C4-2B (cell line): ENCODE measurements at regions not wholly inside any gene's neighbourhood (a gene's known extent, or its start where the extent isn't known, plus 50 kb on each side); places are given as distances from the start of the nearest gene placed in this dataset.

Experiments used
- H3K27ac ChIP-seq: fragments of 450-650 bp; 2 replicates; pipeline ENCODE4 v1.5.1; 2017
- ZFX ChIP-seq: fragments of 450-650 bp; IDR thresholded peaks from 2 replicates; pipeline ENCODE4 v1.6.1; 2017
- TF ChIP-seq, protein P1 (sequence below): fragments of 450-650 bp; conservative IDR thresholded peaks from 2 replicates; pipeline ENCODE4 v1.5.1; 2017; ENCODE audit warnings: mild to moderate bottlenecking

DNA sequence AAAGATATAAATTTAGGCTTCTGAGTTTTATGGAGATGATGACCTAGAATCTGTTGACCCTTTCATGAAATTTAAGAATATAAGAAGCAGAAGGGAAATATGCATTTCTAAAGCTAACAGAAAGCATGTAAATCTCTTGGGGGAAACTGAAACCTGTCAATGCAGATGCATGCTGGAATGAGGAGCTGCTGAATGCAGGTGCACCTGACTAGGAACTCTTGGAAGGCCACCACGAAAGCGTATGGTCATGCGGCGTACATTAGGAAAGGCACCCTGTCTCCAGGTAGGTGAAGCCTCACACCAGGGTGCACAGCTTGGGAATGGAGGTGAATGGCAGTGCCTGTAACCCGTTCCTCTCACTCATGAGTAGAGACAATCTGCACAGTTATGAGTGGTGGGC, 309.7 kb downstream of the SEC16B start:
- no peak for TF ChIP-seq ZFX
- TF ChIP-seq, protein P1, sequence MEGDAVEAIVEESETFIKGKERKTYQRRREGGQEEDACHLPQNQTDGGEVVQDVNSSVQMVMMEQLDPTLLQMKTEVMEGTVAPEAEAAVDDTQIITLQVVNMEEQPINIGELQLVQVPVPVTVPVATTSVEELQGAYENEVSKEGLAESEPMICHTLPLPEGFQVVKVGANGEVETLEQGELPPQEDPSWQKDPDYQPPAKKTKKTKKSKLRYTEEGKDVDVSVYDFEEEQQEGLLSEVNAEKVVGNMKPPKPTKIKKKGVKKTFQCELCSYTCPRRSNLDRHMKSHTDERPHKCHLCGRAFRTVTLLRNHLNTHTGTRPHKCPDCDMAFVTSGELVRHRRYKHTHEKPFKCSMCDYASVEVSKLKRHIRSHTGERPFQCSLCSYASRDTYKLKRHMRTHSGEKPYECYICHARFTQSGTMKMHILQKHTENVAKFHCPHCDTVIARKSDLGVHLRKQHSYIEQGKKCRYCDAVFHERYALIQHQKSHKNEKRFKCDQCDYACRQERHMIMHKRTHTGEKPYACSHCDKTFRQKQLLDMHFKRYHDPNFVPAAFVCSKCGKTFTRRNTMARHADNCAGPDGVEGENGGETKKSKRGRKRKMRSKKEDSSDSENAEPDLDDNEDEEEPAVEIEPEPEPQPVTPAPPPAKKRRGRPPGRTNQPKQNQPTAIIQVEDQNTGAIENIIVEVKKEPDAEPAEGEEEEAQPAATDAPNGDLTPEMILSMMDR: no peak
- no peak overlapping the region for H3K27ac ChIP-seq

DNA sequence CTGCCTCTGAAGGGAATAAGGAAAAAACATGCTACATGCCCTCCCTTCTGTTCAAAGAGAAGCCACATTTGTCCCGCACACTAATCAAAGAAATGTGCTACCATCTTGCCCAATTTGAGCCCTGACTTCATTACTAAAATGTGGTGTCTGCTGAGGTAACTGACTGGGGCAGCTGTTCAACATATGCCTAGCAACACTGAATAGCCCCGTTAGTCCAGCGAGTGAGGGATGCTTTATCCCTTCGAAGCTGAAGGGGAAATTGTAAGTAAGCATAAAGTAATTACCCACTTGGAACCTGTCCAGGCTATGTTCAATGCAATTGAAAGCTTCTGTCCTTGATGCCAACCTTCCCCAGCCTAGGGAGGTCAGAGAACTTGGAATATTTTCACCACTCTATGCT, 310.6 kb downstream of the SEC16B start:
- TF ChIP-seq ZFX: no peak
- TF ChIP-seq, protein P1: no peak
- H3K27ac ChIP-seq: no peak overlapping the region

DNA sequence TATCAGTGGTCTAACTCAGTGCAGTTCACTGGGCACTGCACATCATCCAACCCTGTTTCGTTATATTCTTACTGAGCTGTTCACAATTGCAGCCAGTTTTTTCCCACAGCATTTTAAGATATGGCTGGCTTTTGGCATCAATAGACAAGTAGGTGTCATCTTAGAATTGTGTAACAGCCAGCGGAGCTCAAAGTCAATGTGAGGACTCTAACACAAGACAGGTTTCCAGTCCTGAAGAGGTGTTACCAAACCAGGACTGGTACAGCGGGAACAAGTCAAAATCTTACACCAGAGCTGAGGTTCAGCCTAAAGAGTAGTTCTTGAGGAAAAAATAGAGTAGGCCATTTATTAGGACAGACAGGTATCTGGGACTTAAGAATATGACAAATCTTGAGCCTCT, 313.3 kb downstream of the SEC16B start:
- no peak overlapping the region for H3K27ac ChIP-seq
- TF ChIP-seq ZFX: no peak
- TF ChIP-seq, protein P1: no peak

DNA sequence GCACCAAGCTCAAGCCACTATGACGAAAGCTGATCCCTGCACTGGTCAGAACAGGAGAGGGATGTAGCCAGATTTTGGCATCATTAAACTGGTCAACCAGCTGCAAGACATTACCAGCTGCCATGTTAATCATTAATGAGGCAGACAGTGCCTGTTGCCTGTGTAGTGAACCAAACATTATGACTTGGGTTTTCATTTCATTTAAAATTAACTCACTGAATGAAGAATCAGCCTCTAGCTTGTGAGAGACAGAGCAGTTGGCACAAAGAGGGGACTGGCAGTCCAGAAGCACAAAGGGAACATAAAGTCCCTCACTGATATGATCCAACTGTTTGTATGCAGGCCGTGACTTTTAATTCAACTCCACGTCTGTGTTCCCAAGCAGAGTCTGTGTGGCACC, 318.9 kb downstream of the SEC16B start:
- no peak overlapping the region for H3K27ac ChIP-seq
- TF ChIP-seq ZFX: no peak
- TF ChIP-seq, protein P1: no peak

DNA sequence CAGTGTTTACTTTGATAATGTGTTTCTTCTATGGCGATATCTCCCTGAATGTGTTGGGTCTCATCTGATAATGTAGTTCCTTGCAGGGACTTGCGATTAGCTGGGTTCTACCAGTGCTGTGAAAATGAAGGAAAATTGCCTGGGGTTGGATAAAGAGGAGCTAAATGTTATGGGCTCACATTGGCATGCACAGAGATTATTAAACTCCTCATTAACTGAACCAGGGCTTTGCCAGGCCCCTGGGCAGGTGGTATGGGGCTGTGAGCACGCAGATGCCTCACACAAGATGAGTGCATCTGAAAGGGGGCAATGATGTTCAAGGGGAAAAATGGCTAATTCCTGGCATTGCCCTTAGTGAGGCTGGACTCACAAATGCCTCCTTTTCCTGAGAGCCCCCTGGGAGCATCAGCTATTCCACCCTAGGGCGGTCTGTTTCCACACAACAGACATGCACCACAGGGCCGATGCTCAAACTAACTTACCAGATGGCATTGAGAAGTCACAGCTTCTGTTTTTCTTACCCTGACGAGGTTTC, 321.1 kb downstream of the SEC16B start:
- TF ChIP-seq, protein P1: no peak
- TF ChIP-seq ZFX: no peak
- no peak overlapping the region for H3K27ac ChIP-seq

DNA sequence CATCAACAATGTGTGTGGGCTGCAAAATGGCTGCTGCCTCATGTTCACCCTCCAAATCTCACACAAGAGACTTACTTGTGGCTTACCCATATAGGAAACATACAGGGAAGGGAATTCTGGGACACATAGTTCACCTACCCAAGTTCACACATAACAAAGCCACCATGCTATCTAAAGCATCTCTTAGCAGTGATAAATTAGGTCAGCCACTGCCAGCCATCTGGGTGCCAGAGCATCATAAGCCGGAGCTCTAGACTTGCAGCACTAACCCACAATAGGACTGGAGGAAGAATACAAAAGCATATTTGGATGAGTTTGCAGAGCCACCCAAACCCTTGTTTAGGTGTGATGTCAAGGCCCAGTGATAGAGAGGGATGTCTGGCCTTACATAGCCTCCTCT, 321.7 kb downstream of the SEC16B start:
- TF ChIP-seq ZFX: no peak
- TF ChIP-seq, protein P1: no peak

DNA sequence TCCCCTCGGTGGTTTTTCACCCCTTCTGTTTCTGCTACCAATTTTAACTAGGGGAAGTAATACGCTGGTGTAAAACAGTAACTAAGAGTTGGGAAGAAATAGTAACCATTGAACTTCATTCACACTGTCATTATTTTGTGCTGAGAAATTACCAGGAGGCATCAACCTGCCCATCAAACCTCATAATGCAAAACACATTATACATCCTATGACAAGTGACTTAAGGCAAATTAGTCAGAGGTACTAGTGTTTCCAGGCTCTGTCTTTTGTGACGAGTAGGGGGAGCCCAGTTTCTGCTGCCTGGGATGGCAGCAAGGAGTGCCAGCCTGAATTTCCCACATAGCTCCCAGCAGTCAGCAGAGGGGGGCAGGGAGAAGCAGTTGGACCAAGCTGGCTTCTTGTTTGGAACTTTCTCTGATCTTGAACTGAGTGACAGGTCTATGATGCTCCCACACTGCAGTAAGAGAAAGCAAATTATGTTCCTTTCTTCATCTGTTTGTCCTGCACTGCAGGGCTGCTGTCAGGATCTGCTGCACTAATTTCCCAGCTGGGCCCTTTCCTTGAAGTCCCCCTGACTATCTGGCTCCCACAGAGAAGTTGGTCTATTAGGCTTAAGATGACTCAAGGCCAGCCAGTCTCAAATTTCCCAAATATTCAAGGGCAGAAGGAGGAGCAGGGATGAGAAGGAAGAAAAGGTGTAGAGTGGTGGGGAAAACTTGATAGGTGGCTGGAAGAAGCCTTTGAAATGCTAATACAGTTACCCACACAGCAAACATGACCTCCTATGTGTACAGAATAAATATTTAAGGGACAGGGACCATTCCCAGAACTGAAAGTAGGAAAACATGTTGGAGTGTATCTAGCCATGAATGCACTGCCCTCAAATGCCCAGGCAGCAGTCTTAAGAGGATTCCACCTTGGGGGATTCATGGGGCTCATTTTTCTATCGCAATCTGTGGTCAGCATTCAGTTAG, 322.8 kb downstream of the SEC16B start:
- no peak for TF ChIP-seq ZFX
- TF ChIP-seq, protein P1: no peak
- no peak overlapping the region for H3K27ac ChIP-seq

More for the DNA sequence above, 321.7 kb downstream of the SEC16B start:
- no peak overlapping the region for H3K27ac ChIP-seq
